Adrenal gland (tissue), 9 donors: ENCODE measurements at regions not wholly inside any gene's neighbourhood (a gene's known extent, or its start where the extent isn't known, plus 50 kb on each side); places are given as distances from the start of the nearest gene placed in this dataset.

Source experiments
- DNase-seq, 7 donors: peaks; one replicate each; pipeline ENCODE4 v3.0.0-alpha.2; 2019 to 2020
- H3K27ac ChIP-seq, 5 donors: fragments of 200-600 bp; sonication (generic) in 4 of 5; 1 replicate in 3 of 5; 2 replicates in 2 of 5; pipeline versions ENCODE4 v1.5.1 to v1.8.0; 2016 to 2020; ENCODE audit warnings: mild to moderate bottlenecking in 1 of 5
- H3K27me3 ChIP-seq: fragments of 200-600 bp; 2 replicates; pipeline ENCODE4 v1.8.0; 2021
- H3K36me3 ChIP-seq, 2 donors: fragments of 200-600 bp; replicated peaks in 1 of 2; 1 replicate in 1 of 2; 2 replicates in 1 of 2; pipeline versions ENCODE4 v1.5.1 to v1.8.0; 2018 to 2022
- H3K4me1 ChIP-seq, 2 donors: fragments of 200-600 bp; replicated peaks in 1 of 2; 1 replicate in 1 of 2; 2 replicates in 1 of 2; pipeline versions ENCODE4 v1.5.1 to v1.8.0; 2018 to 2021
- H3K4me3 ChIP-seq, 4 donors: fragments of 200-600 bp; sonication (generic) in 3 of 4; one replicate each; pipeline ENCODE4 v1.5.1; 2016 to 2018
- H3K9me3 ChIP-seq, 3 donors: fragments of 200-600 bp; sonication (generic) in 1 of 3; replicated peaks in 1 of 3; 1 replicate in 2 of 3; 2 replicates in 1 of 3; pipeline versions ENCODE4 v1.5.1 to v1.8.0; 2016 to 2021
- CTCF ChIP-seq, 6 experiments: fragments of 450-650 bp in 4 of 6; fragments of 200-600 bp in 2 of 6; sonication (generic) in 1 of 6; IDR thresholded peaks; 1 replicate in 5 of 6; 2 replicates in 1 of 6; pipeline versions ENCODE4 v1.5.1 to v1.8.0; 2016 to 2021; ENCODE audit warnings: antibody characterized with exemption in 6 of 6, mild to moderate bottlenecking in 2 of 6, moderate library complexity in 1 of 6
- POLR2A ChIP-seq, 2 donors: fragments of 450-650 bp; IDR thresholded peaks; one replicate each; pipeline ENCODE4 v1.6.1; 2017; ENCODE audit warnings: antibody characterized with exemption in 2 of 2, mild to moderate bottlenecking in 2 of 2, moderate library complexity in 1 of 2
- WGBS, 4 donors: extraction: QIAGEN DNeasy Blood & Tissue Kit in 2 of 4; methylation state at CpG; one replicate each; pipeline versions ENCODE4 v1.1.5 to v1.1.7; 2013 to 2017; 5-methylcytosine and 5-hydroxymethylcytosine counted together
- intact Hi-C, 2 donors: fragments of 100-400 bp; cut with DNase I; formaldehyde crosslinking; loops; one replicate each; pipeline versions ENCODE4 v1.14.1 to v1.15.0; 2022 to 2023
- donor health status: healthy with polysubstance abuse.
- donor health status: Bipolar disorder and iron deficiency.
- donor health status: DM: yes; HTN: yes; CAD: no.
- donor health status: DM: no; HTN: no; CAD: no.
- donor health status: DM: no; HTN: no; CAD: no.

- Histone ChIP-seq H3K27me3 (no peaks in the 10 kb centered on the region), H3K27ac (no peak overlapping the region), H3K4me3 (no peak overlapping the region), H3K4me1 (no peaks in the 10 kb centered on the region), H3K36me3 (no peaks in the 10 kb centered on the region), H3K9me3 (no peaks in the 10 kb centered on the region)
- WGBS, 4 donors = 78 to 81% (median 79%) methylated on average over 3 of the region's 3 CpGs
- TF ChIP-seq CTCF (IDR thresholded peaks at IDR 0.05) = no peak
- TF ChIP-seq POLR2A (IDR thresholded peaks at IDR 0.05) = no peak
- intact Hi-C loops = no loop called here
- DNase-seq = no peak
Observed at GRCh38 chr18:60872434-60872833, 460.8 kb upstream of the CDH20 start.

GRCh38 chr18:60873708-60874107 is 459.5 kb upstream of the CDH20 start:
- no peak overlapping the region for H3K4me3 ChIP-seq
- no peaks in the 10 kb centered on the region for H3K9me3 ChIP-seq
- intact Hi-C loops = no loop called here
- H3K4me1 ChIP-seq = no peaks in the 10 kb centered on the region
- TF ChIP-seq CTCF (IDR thresholded peaks at IDR 0.05) (no peak), POLR2A (IDR thresholded peaks at IDR 0.05) (no peak)
- H3K27ac ChIP-seq = no peak overlapping the region
- DNase-seq = no peak
- H3K27me3 ChIP-seq = no peaks in the 10 kb centered on the region
- H3K36me3 ChIP-seq = no peaks in the 10 kb centered on the region

- Histone ChIP-seq H3K4me1 (no peaks in the 10 kb centered on the region), H3K36me3 (no peaks in the 10 kb centered on the region), H3K27ac (no peak overlapping the region), H3K27me3 (no peaks in the 10 kb centered on the region), H3K4me3 (no peak overlapping the region), H3K9me3 (no peaks in the 10 kb centered on the region)
- no peak for DNase-seq
- intact Hi-C loops = no loop called here
- WGBS, 4 donors = 67 to 77% (median 74%) methylated on average over 6 of the region's 6 CpGs
- TF ChIP-seq CTCF (IDR thresholded peaks at IDR 0.05) (no peak), POLR2A (IDR thresholded peaks at IDR 0.05) (no peak)
Observed at GRCh38 chr18:60875957-60876507, 457.2 kb upstream of the CDH20 start.

GRCh38 chr18:60880184-60880583 is 453.0 kb upstream of the CDH20 start:
- WGBS, 4 donors = 70 to 85% (median 75%) methylated on average over 2 of the region's 2 CpGs
- H3K27ac ChIP-seq = no peak overlapping the region
- no peak overlapping the region for H3K4me3 ChIP-seq
- H3K9me3 ChIP-seq = no peaks in the 10 kb centered on the region
- TF ChIP-seq POLR2A (IDR thresholded peaks at IDR 0.05) = no peak
- TF ChIP-seq CTCF (IDR thresholded peaks at IDR 0.05) = no peak
- H3K36me3 ChIP-seq = no peaks in the 10 kb centered on the region
- DNase-seq = no peak
- H3K4me1 ChIP-seq = no peaks in the 10 kb centered on the region
- H3K27me3 ChIP-seq = no peaks in the 10 kb centered on the region
- intact Hi-C loops = no loop called here
